ENCODE measurements at regions not wholly inside any gene's neighbourhood (a gene's known extent, or its start where the extent isn't known, plus 50 kb on each side); places are given as distances from the start of the nearest gene placed in this dataset.

GRCh38 chr4:120304801-120305200 is 238.2 kb upstream of the MAD2L1 start:
- Histone ChIP-seq H3K36me3 (ENCODE audit: insufficient read depth, low read length) (no peaks in the 10 kb centered on the region), H3K9me3 (ENCODE audit: control insufficient read depth in 1 of 2, insufficient read depth in 1 of 2, low read length in 2 of 2) (no peaks in the 10 kb centered on the region), H3K27me3 (ENCODE audit: control insufficient read depth in 1 of 2, insufficient read depth in 2 of 2, low read length in 2 of 2) (no peaks in the 10 kb centered on the region), H3K27ac (ENCODE audit: low read depth in 1 of 2, low read length in 2 of 2) (no peak overlapping the region), H3K4me1 (ENCODE audit: insufficient read depth, low read length) (no peaks in the 10 kb centered on the region), H3K4me3 (ENCODE audit: low read length) (no peak overlapping the region)
- DNase-seq (no peak), ATAC-seq (ENCODE audit: poor library complexity) (no peak)
- H3K27me3 Mint-ChIP-seq, result no peaks in the 10 kb centered on the region
- H3K27ac Mint-ChIP-seq, result no peak overlapping the region
- CTCF ChIA-PET, result no interaction called here
- H3K4me3 Mint-ChIP-seq, result no peak overlapping the region
- intact Hi-C loops (cut with DNase I, micrococcal nuclease), result no loop called here
- no peaks in the 10 kb centered on the region for H3K36me3 Mint-ChIP-seq (ENCODE audit: low read depth)
- H3K4me1 Mint-ChIP-seq (ENCODE audit: low read depth), result no peaks in the 10 kb centered on the region
- POLR2A ChIA-PET, result no interaction called here
- TF ChIP-seq CTCF (IDR thresholded peaks at IDR 0.05), result no peak
- H3K9me3 Mint-ChIP-seq, result no peaks in the 10 kb centered on the region

- DNase-seq (no peak), ATAC-seq (ENCODE audit: poor library complexity) (no peak)
- Histone ChIP-seq H3K4me1 (ENCODE audit: insufficient read depth, low read length) (no peaks in the 10 kb centered on the region), H3K9me3 (ENCODE audit: control insufficient read depth in 1 of 2, insufficient read depth in 1 of 2, low read length in 2 of 2) (peaks cover 0 to 3% of the 10 kb centered on the region in 2 experiments), H3K27me3 (ENCODE audit: control insufficient read depth in 1 of 2, insufficient read depth in 2 of 2, low read length in 2 of 2) (no peaks in the 10 kb centered on the region), H3K36me3 (ENCODE audit: insufficient read depth, low read length) (no peaks in the 10 kb centered on the region), H3K27ac (ENCODE audit: low read depth in 1 of 2, low read length in 2 of 2) (no peak overlapping the region), H3K4me3 (ENCODE audit: low read length) (no peak overlapping the region)
- ChIA-PET POLR2A (no interaction called here), CTCF (no interaction called here)
- no peak for TF ChIP-seq CTCF (IDR thresholded peaks at IDR 0.05)
- Mint-ChIP-seq H3K36me3 (ENCODE audit: low read depth) (no peaks in the 10 kb centered on the region), H3K27ac (no peak overlapping the region), H3K27me3 (no peaks in the 10 kb centered on the region), H3K4me1 (ENCODE audit: low read depth) (no peaks in the 10 kb centered on the region), H3K9me3 (no peaks in the 10 kb centered on the region), H3K4me3 (no peak overlapping the region)
- intact Hi-C loops (cut with DNase I, micrococcal nuclease), result no loop called here
Measured at GRCh38 chr4:120299631-120300030, 233.0 kb upstream of the MAD2L1 start.

DNA sequence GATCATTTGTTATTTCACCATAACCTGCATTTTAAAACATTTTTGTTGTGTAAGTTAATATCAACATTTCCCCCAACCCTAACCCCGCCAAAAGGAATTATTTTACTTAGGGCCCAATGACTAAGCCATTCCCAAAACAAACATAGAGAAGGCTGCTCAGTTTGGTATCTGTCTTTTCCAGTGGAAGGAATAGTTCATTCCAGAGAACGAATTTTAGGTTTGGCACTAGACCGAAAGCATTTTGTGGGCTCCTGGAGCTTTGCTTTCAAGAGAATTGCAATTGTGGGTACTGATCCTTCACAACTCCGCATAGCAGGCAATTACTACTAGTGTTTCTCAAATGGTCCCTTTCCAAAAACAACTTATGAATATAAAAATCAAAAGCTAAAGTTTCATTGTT is 226.7 kb upstream of the MAD2L1 start:
- no peak for ATAC-seq (ENCODE audit: poor library complexity)
- no peak for TF ChIP-seq CTCF (IDR thresholded peaks at IDR 0.05)
- Histone ChIP-seq H3K4me3 (ENCODE audit: low read length) (no peak overlapping the region), H3K4me1 (ENCODE audit: insufficient read depth, low read length) (no peaks in the 10 kb centered on the region), H3K36me3 (ENCODE audit: insufficient read depth, low read length) (no peaks in the 10 kb centered on the region), H3K27ac (ENCODE audit: low read depth in 1 of 2, low read length in 2 of 2) (no peak overlapping the region), H3K9me3 (ENCODE audit: control insufficient read depth in 1 of 2, insufficient read depth in 1 of 2, low read length in 2 of 2) (peaks cover 0 to 3% of the 10 kb centered on the region in 2 experiments), H3K27me3 (ENCODE audit: control insufficient read depth in 1 of 2, insufficient read depth in 2 of 2, low read length in 2 of 2) (no peaks in the 10 kb centered on the region)
- intact Hi-C loops (cut with DNase I, micrococcal nuclease), result no loop called here
- H3K9me3 Mint-ChIP-seq, result no peaks in the 10 kb centered on the region
- H3K36me3 Mint-ChIP-seq (ENCODE audit: low read depth), result no peaks in the 10 kb centered on the region
- H3K27me3 Mint-ChIP-seq, result no peaks in the 10 kb centered on the region
- no peak overlapping the region for H3K27ac Mint-ChIP-seq
- no peak overlapping the region for H3K4me3 Mint-ChIP-seq
- ChIA-PET POLR2A (no interaction called here), CTCF (no interaction called here)
- no peak for DNase-seq
- H3K4me1 Mint-ChIP-seq (ENCODE audit: low read depth), result no peaks in the 10 kb centered on the region
